Ishikawa (cell line): ENCODE measurements at regions not wholly inside any gene's neighbourhood (a gene's known extent, or its start where the extent isn't known, plus 50 kb on each side); places are given as distances from the start of the nearest gene placed in this dataset.

Source experiments
- NFIC ChIP-seq: IDR thresholded peaks from 2 replicates; pipeline ENCODE4 v1.6.1; 2012
- RAD21 ChIP-seq: IDR thresholded peaks from 2 replicates; pipeline ENCODE4 v1.6.1; 2012; ENCODE audit warnings: low read depth
- REST ChIP-seq: IDR thresholded peaks from 2 replicates; pipeline ENCODE4 v1.6.1; 2012; ENCODE audit warnings: low read depth, mild to moderate bottlenecking
- USF1 ChIP-seq: IDR thresholded peaks from 2 replicates; pipeline ENCODE4 v1.6.1; 2012
- YY1 ChIP-seq: IDR thresholded peaks from 2 replicates; pipeline ENCODE4 v1.6.1; 2012; ENCODE audit warnings: low read depth

- no peak for TF ChIP-seq REST
- TF ChIP-seq RAD21: no peak
- no peak for TF ChIP-seq USF1
- no peak for TF ChIP-seq NFIC
- no peak for TF ChIP-seq YY1
These were observed 73.6 kb upstream of the CNTN1 start for GRCh38 chr12:40618636-40619035.
